ENCODE measurements at regions not wholly inside any gene's neighbourhood (a gene's known extent, or its start where the extent isn't known, plus 50 kb on each side); places are given as distances from the start of the nearest gene placed in this dataset.

DNA sequence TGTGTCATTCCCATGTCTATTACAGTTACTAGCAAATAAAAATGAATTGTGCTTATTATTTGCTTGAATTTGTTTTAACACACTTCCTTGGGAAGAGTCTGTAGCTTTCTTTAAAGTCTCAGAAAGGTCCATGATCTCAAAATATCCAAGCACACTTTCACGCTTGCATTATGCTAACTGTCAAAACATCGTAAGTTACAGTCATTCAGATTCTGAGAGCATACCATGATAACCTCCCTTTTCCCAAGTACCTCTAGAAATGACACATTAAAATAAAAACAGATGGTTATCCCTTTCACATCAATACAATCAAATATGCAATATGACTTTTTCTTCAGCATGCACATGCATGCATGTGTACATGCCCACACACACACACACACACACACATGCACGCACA lies 1044.4 kb upstream of the MAP3K7 start:
- ATAC-seq (ENCODE audit: insufficient number of reproducible peaks, low FRiP score, low read depth) (no peak), DNase-seq (ENCODE audit: low spot score) (no peak)
- Histone ChIP-seq H3K4me3 (no peak overlapping the region), H3K27ac (no peak overlapping the region), H3K9me3 (no peaks in the 10 kb centered on the region), H3K36me3 (no peaks in the 10 kb centered on the region), H3K4me1 (ENCODE audit: control insufficient read depth in 1 of 2, low read depth in 2 of 2) (no peaks in the 10 kb centered on the region), H3K27me3 (replicated peaks; ENCODE audit: insufficient read depth) (no peaks in the 10 kb centered on the region)
- no peak for TF ChIP-seq CTCF (IDR thresholded peaks at IDR 0.05)

GRCh38 chr6:91626911-91627310 lies 1040.0 kb upstream of the MAP3K7 start:
- Histone ChIP-seq H3K36me3 (no peaks in the 10 kb centered on the region), H3K27me3 (replicated peaks; ENCODE audit: insufficient read depth) (no peaks in the 10 kb centered on the region), H3K4me1 (ENCODE audit: control insufficient read depth in 1 of 2, low read depth in 2 of 2) (no peaks in the 10 kb centered on the region), H3K27ac (no peak overlapping the region), H3K4me3 (no peak overlapping the region), H3K9me3 (no peaks in the 10 kb centered on the region)
- DNase-seq (ENCODE audit: low spot score) (no peak), ATAC-seq (ENCODE audit: insufficient number of reproducible peaks, low FRiP score, low read depth) (no peak)
- no peak for TF ChIP-seq CTCF (IDR thresholded peaks at IDR 0.05)

DNA sequence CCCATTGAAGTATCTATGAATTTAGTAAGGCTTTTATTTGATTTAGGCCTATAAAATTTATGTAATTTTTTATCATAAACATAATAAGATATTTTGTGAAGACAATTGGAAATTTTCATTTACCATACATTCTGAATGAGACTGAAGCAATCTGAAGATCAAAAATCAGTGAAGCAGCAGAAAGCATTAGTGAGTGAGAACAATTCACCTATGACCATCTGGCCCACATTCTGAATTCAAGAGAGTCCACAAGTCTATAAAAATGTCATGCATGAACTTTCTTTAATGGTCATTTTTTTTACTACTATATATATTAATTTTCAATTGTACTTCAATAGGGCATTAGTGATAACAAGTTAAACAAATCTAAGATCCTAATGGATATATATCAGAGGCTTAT lies 1026.6 kb upstream of the MAP3K7 start:
- no peaks in the 10 kb centered on the region for H3K36me3 ChIP-seq
- H3K27ac ChIP-seq: no peak overlapping the region
- DNase-seq (ENCODE audit: low spot score) (no peak), ATAC-seq (ENCODE audit: insufficient number of reproducible peaks, low FRiP score, low read depth) (no peak)
- H3K4me3 ChIP-seq: no peak overlapping the region
- H3K9me3 ChIP-seq: no peaks in the 10 kb centered on the region
- no peaks in the 10 kb centered on the region for H3K4me1 ChIP-seq (ENCODE audit: control insufficient read depth in 1 of 2, low read depth in 2 of 2)
- no peak for TF ChIP-seq CTCF (IDR thresholded peaks at IDR 0.05)
- H3K27me3 ChIP-seq (replicated peaks; ENCODE audit: insufficient read depth): no peaks in the 10 kb centered on the region

DNA sequence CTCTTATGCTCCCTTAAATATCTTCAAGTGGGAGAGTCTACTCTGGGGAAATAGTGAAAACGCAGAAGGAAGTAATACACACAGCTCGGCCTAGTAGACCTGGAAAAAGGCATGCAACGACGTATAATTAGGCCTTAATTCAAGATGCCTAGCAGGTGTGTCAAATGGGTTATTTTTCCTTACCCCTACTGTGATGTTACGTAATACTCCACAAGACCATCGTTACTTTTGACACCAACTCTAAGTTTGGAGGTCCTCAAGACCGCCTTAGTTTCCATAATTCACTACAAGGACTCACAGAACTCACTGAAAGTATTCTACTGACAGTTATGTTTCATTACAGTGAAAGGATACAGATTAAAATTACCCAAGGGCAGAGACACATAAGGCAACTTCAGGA lies 1024.3 kb upstream of the MAP3K7 start:
- Histone ChIP-seq H3K27me3 (replicated peaks; ENCODE audit: insufficient read depth) (no peaks in the 10 kb centered on the region), H3K36me3 (no peaks in the 10 kb centered on the region), H3K4me1 (ENCODE audit: control insufficient read depth in 1 of 2, low read depth in 2 of 2) (no peaks in the 10 kb centered on the region), H3K27ac (no peak overlapping the region), H3K9me3 (no peaks in the 10 kb centered on the region), H3K4me3 (no peak overlapping the region)
- TF ChIP-seq CTCF (IDR thresholded peaks at IDR 0.05): no peak
- DNase-seq (ENCODE audit: low spot score) (no peak), ATAC-seq (ENCODE audit: insufficient number of reproducible peaks, low FRiP score, low read depth) (no peak)

DNA sequence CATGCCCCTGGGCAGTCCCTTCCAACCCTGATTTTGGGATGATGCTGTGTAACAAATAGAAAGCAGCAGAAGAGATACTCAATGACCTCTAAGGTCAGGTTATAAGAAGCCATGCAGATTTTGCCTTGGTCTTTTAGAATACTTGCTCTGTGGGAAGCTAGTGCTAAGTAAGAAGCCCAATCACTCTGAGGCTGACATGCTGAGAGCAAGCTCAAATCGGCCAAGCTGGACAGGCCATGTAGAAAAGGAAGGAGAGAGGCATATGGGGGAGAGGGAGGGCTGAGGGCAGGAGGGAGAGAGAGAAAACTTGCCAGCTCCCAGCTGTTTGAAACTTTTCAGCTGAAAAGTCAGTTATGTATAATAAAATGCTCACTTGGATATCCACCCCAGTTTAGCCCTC lies 1021.6 kb upstream of the MAP3K7 start:
- Histone ChIP-seq H3K9me3 (no peaks in the 10 kb centered on the region), H3K27ac (no peak overlapping the region), H3K36me3 (no peaks in the 10 kb centered on the region), H3K4me3 (no peak overlapping the region), H3K4me1 (ENCODE audit: control insufficient read depth in 1 of 2, low read depth in 2 of 2) (no peaks in the 10 kb centered on the region), H3K27me3 (replicated peaks; ENCODE audit: insufficient read depth) (no peaks in the 10 kb centered on the region)
- no peak for DNase-seq (ENCODE audit: low spot score)
- no peak for ATAC-seq (ENCODE audit: insufficient number of reproducible peaks, low FRiP score, low read depth)
- TF ChIP-seq CTCF (IDR thresholded peaks at IDR 0.05): no peak

All from thoracic aorta (tissue), 2 donors.